ACC112 (cell line): ENCODE measurements at regions not wholly inside any gene's neighbourhood (a gene's known extent, or its start where the extent isn't known, plus 50 kb on each side); places are given as distances from the start of the nearest gene placed in this dataset.

Source experiments
- H2AFZ ChIP-seq: fragments of 200-600 bp; sonication (generic); one replicate; pipeline ENCODE4 v1.6.0; 2017; ENCODE audit warnings: antibody characterized with exemption, low read length; ENCODE audit not compliant: unreplicated experiment
- H3K27ac ChIP-seq: fragments of 200-600 bp; sonication (generic); 2 replicates; pipeline ENCODE4 v1.5.1; 2014; ENCODE audit warnings: low read depth, mild to moderate bottlenecking, antibody characterized with exemption, low read length, moderate library complexity
- H3K27me3 ChIP-seq: fragments of 200-600 bp; sonication (generic); 2 replicates; pipeline ENCODE4 v1.6.1; 2014; ENCODE audit warnings: mild to moderate bottlenecking, antibody characterized with exemption, low read length, moderate library complexity, mixed read lengths; ENCODE audit not compliant: insufficient read depth
- H3K36me3 ChIP-seq: fragments of 200-600 bp; sonication (generic); 2 replicates; pipeline ENCODE4 v1.6.1; 2016; ENCODE audit warnings: mild to moderate bottlenecking, antibody characterized with exemption, low read length, moderate library complexity, mixed read lengths; ENCODE audit not compliant: insufficient read depth
- H3K4me1 ChIP-seq: fragments of 200-600 bp; sonication (generic); one replicate; pipeline ENCODE4 v1.6.1; 2016; ENCODE audit warnings: low read length, mixed read lengths; ENCODE audit not compliant: insufficient read depth, unreplicated experiment, control insufficient read depth
- H3K4me3 ChIP-seq: fragments of 200-600 bp; sonication (generic); 2 replicates; pipeline ENCODE4 v1.5.1; 2014; ENCODE audit warnings: mild to moderate bottlenecking, low read depth, low read length
- H3K79me2 ChIP-seq: fragments of 200-600 bp; sonication (generic); one replicate; pipeline ENCODE4 v1.6.0; 2016; ENCODE audit warnings: low read length; ENCODE audit not compliant: control insufficient read depth, unreplicated experiment, insufficient read depth

DNA sequence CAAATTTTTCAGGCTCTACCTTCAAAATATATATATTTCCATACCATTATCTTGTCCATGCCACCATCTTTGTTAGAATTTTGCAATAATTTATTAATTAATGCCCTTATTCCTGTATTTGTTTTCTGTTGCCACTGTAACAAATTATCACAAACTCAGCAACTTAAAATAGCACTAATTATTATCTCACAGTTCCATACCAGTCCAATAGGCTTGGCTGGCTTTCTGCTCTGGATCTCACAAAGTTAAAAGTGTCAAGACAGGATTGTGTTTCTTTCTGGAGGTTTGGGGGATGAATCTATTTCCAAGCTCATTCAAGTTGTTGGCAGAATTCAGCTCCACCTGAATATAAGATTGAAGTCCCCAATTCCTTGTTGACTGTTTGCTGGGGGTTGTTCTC, 58.6 kb upstream of the SLC38A4 start:
- Histone ChIP-seq H3K79me2 (no peaks in the 10 kb centered on the region), H2AFZ (no peak overlapping the region), H3K4me3 (no peak overlapping the region), H3K4me1 (peaks cover 19% of the 10 kb centered on the region), H3K27ac (no peak overlapping the region), H3K27me3 (no peaks in the 10 kb centered on the region), H3K36me3 (no peaks in the 10 kb centered on the region)

- Histone ChIP-seq H2AFZ (no peak overlapping the region), H3K36me3 (no peaks in the 10 kb centered on the region), H3K4me3 (peak overlapping the region; percentile 19; the same call in 1 of the 2 replicates), H3K4me1 (peaks cover 22% of the 10 kb centered on the region), H3K79me2 (no peaks in the 10 kb centered on the region), H3K27ac (peak overlapping the region; percentile 55), H3K27me3 (no peaks in the 10 kb centered on the region)
Measured at GRCh38 chr12:46886541-46887041, 60.8 kb upstream of the SLC38A4 start.

DNA sequence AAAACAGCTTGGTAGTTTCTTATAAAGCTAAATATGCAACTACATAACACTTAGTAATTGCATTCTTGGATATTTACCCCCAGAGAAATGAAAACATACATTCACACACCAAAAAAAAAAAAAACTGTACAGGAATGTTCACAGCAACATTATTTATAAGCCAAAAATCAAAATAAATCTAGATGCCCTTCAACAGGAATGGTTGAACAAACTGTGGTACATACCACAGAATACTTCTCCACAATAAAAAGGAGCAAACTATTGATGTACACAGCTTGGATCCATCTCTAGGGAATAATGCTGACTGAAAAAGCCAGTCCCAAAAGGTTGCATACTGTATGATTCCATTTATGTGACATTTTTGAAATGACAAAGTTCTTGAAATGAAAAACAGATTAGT, 62.1 kb upstream of the SLC38A4 start:
- no peaks in the 10 kb centered on the region for H3K36me3 ChIP-seq
- H3K4me1 ChIP-seq, result peaks cover 22% of the 10 kb centered on the region
- H3K4me3 ChIP-seq, result no peak overlapping the region
- no peak overlapping the region for H2AFZ ChIP-seq
- H3K27ac ChIP-seq, result no peak overlapping the region
- no peaks in the 10 kb centered on the region for H3K79me2 ChIP-seq
- H3K27me3 ChIP-seq, result no peaks in the 10 kb centered on the region

GRCh38 chr12:46888568-46888967, 62.8 kb upstream of the SLC38A4 start:
- H2AFZ ChIP-seq, result no peak overlapping the region
- H3K36me3 ChIP-seq, result no peaks in the 10 kb centered on the region
- no peak overlapping the region for H3K4me3 ChIP-seq
- H3K4me1 ChIP-seq, result peaks cover 22% of the 10 kb centered on the region
- no peak overlapping the region for H3K27ac ChIP-seq
- no peaks in the 10 kb centered on the region for H3K27me3 ChIP-seq
- H3K79me2 ChIP-seq, result no peaks in the 10 kb centered on the region

DNA sequence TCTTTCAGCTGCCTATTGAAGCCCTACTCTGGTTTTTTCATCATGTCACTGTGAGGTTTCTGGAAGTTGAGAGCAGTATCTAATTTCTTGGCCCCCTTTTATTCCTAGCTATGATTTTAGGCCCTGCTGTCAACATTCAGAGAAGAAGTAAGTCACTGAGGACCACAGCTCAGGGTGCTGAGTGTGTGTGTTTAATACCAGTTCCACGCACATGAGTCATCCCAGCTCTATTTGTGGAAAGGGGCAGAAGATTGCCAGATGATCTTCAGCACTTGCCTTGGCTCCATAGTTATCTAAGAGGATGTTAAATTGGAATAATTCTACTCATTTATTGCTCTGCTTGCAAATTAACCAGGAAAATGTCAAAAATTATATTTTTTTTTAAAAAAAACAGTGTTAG, 65.5 kb upstream of the SLC38A4 start:
- Histone ChIP-seq H3K27ac (no peak overlapping the region), H3K36me3 (no peaks in the 10 kb centered on the region), H3K27me3 (no peaks in the 10 kb centered on the region)

GRCh38 chr12:46892034-46892705, 66.4 kb upstream of the SLC38A4 start:
- Histone ChIP-seq H3K4me1 (peaks cover 6% of the 10 kb centered on the region), H3K79me2 (no peaks in the 10 kb centered on the region), H3K27ac (no peak overlapping the region), H2AFZ (no peak overlapping the region), H3K4me3 (no peak overlapping the region), H3K27me3 (no peaks in the 10 kb centered on the region), H3K36me3 (no peaks in the 10 kb centered on the region)

More for the DNA sequence above, 65.5 kb upstream of the SLC38A4 start:
- no peak overlapping the region for H2AFZ ChIP-seq
- peaks cover 15% of the 10 kb centered on the region for H3K4me1 ChIP-seq
- no peaks in the 10 kb centered on the region for H3K79me2 ChIP-seq
- no peak overlapping the region for H3K4me3 ChIP-seq

DNA sequence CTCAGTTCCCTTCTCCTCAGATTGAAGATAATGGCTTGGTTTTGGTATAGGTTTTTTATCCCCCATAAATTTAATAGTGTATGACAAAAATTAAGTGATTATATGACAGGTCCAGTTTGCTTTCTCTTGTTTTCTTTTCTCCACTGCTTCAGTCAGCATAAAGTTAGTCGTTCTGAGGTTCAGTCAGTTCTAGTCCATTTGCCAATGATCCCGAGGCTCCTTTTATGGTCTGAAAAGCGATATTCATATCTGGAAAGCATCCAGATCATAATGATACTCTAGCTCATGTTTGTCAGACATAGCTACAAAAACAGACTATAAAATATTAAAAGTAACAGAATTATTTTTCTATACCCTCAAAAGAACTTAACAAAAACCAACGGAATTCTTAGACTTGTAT, 67.1 kb upstream of the SLC38A4 start:
- Histone ChIP-seq H3K4me3 (no peak overlapping the region), H3K36me3 (no peaks in the 10 kb centered on the region), H3K79me2 (no peaks in the 10 kb centered on the region), H3K4me1 (peaks cover 4% of the 10 kb centered on the region), H3K27me3 (no peaks in the 10 kb centered on the region), H3K27ac (no peak overlapping the region), H2AFZ (no peak overlapping the region)

GRCh38 chr12:46893434-46893833, 67.6 kb upstream of the SLC38A4 start:
- no peaks in the 10 kb centered on the region for H3K79me2 ChIP-seq
- no peak overlapping the region for H2AFZ ChIP-seq
- no peaks in the 10 kb centered on the region for H3K27me3 ChIP-seq
- H3K4me1 ChIP-seq, result peaks cover 4% of the 10 kb centered on the region
- H3K36me3 ChIP-seq, result no peaks in the 10 kb centered on the region
- no peak overlapping the region for H3K4me3 ChIP-seq
- no peak overlapping the region for H3K27ac ChIP-seq

DNA sequence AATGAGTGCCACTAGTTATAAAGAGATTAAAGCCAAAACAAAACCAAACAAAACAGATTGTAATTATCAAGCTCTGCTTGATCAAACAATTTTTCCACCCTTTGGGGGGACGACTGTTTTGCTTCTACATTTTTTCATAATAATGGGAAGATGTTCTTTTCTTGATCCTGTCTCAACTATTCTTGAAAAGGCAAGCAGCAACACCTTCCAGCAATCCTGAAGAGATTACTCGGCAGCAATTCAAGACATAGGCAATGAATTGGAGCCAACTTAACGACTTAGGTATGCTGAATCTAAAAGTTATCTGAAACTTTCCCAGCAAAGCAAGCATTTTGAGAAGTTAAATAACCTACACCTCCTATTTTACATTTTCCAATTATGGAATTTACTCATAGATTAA, 69.9 kb upstream of the SLC38A4 start:
- Histone ChIP-seq H3K27ac (no peak overlapping the region), H3K79me2 (no peaks in the 10 kb centered on the region), H3K36me3 (no peaks in the 10 kb centered on the region), H3K4me3 (no peak overlapping the region), H3K27me3 (no peaks in the 10 kb centered on the region), H3K4me1 (peaks cover 4% of the 10 kb centered on the region), H2AFZ (no peak overlapping the region)

- H3K4me3 ChIP-seq, result no peak overlapping the region
- peaks cover 3% of the 10 kb centered on the region for H3K4me1 ChIP-seq
Measured at GRCh38 chr12:46896680-46897079, 70.9 kb upstream of the SLC38A4 start.

DNA sequence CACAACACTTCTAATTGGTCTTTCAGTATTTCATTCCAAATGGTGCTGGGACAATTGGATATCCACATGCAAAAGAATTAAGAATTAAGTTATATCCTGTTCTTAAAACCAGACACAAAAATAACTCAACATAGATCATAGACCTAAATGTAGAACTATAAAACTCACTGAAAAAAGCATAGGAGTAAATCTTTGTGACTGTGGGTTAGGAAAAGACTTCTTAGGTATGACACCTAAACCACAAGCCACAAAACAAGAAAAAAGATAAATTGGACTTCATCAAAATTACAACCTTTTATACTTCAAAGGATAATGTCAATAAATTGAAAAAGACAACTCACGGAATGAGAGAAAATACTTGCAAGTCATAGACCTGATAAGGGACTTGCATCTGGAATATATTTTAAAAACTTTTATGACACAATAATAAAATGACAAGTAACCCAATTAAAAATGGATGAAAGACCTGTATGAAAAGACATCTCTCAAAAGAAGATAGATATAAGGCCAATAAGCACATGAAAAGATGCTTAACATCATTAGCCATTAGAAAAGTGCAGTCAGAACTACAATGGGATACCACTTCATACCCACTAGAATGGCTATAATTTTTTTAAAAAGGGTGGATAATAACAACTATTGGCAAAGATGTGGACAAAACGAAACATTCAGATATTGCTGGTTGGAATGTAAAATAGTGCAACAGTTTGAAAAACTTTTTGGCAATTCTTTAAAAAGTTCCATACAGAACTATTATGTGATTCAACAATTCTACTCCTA, 72.5 kb upstream of the SLC38A4 start:
- no peaks in the 10 kb centered on the region for H3K36me3 ChIP-seq
- H3K4me3 ChIP-seq, result no peak overlapping the region
- no peaks in the 10 kb centered on the region for H3K79me2 ChIP-seq
- H3K27ac ChIP-seq, result no peak overlapping the region
- H2AFZ ChIP-seq, result no peak overlapping the region
- peaks cover 3% of the 10 kb centered on the region for H3K4me1 ChIP-seq
- H3K27me3 ChIP-seq, result no peaks in the 10 kb centered on the region

More at GRCh38 chr12:46896680-46897079, 70.9 kb upstream of the SLC38A4 start:
- Histone ChIP-seq H3K36me3 (no peaks in the 10 kb centered on the region), H3K79me2 (no peaks in the 10 kb centered on the region), H3K27me3 (no peaks in the 10 kb centered on the region), H2AFZ (no peak overlapping the region), H3K27ac (no peak overlapping the region)
